ENCODE measurements at regions not wholly inside any gene's neighbourhood (a gene's known extent, or its start where the extent isn't known, plus 50 kb on each side); places are given as distances from the start of the nearest gene placed in this dataset.
"Not testable (repeated sequence)": the region's sequence is repeated elsewhere in the genome, so short reads cannot be mapped to it uniquely, and the experiment has no call there.

GRCh38 chr3:153919773-153920172 lies 201.4 kb upstream of the ARHGEF26 start:
- in situ Hi-C loops (cut with HindIII; ENCODE audit: low pct_unique_long_range_greater_than_20kb, low sequenced_read_pairs): no loop called here
- no peak for DNase-seq (ENCODE audit: low read depth)

GRCh38 chr3:153921826-153922225 lies 199.4 kb upstream of the ARHGEF26 start:
- no peak for DNase-seq (ENCODE audit: low read depth)

GRCh38 chr3:153925841-153926514 lies 195.2 kb upstream of the ARHGEF26 start:
- in situ Hi-C loops (cut with HindIII; ENCODE audit: low pct_unique_long_range_greater_than_20kb, low sequenced_read_pairs): no loop called here

More at GRCh38 chr3:153921826-153922225, 199.4 kb upstream of the ARHGEF26 start:
- in situ Hi-C loops (cut with HindIII; ENCODE audit: low pct_unique_long_range_greater_than_20kb, low sequenced_read_pairs): no loop called here

GRCh38 chr3:153927107-153927506 lies 194.1 kb upstream of the ARHGEF26 start:
- DNase-seq (ENCODE audit: low read depth): peak; percentile 18
- in situ Hi-C loops (cut with HindIII; ENCODE audit: low pct_unique_long_range_greater_than_20kb, low sequenced_read_pairs): no loop called here

More at GRCh38 chr3:153925841-153926514, 195.2 kb upstream of the ARHGEF26 start:
- no peak for DNase-seq (ENCODE audit: low read depth)

GRCh38 chr3:153928851-153929250 lies 192.3 kb upstream of the ARHGEF26 start:
- in situ Hi-C loops (cut with HindIII; ENCODE audit: low pct_unique_long_range_greater_than_20kb, low sequenced_read_pairs): no loop called here
- DNase-seq (ENCODE audit: low read depth): no peak

- in situ Hi-C loops (cut with HindIII; ENCODE audit: low pct_unique_long_range_greater_than_20kb, low sequenced_read_pairs); DNase-seq (ENCODE audit: low read depth): not testable (repeated sequence)
Measured at GRCh38 chr3:153933481-153933880, 187.7 kb upstream of the ARHGEF26 start.

- in situ Hi-C loops (cut with HindIII; ENCODE audit: low pct_unique_long_range_greater_than_20kb, low sequenced_read_pairs): no loop called here
- DNase-seq (ENCODE audit: low read depth): no peak
Measured at GRCh38 chr3:153944084-153944483, 177.1 kb upstream of the ARHGEF26 start.

- in situ Hi-C loops (cut with HindIII; ENCODE audit: low pct_unique_long_range_greater_than_20kb, low sequenced_read_pairs): no loop called here
Measured at GRCh38 chr3:153951276-153951675, 169.9 kb upstream of the ARHGEF26 start.

GRCh38 chr3:153952091-153952490 lies 169.1 kb upstream of the ARHGEF26 start:
- DNase-seq (ENCODE audit: low read depth): no peak
- in situ Hi-C loops (cut with HindIII; ENCODE audit: low pct_unique_long_range_greater_than_20kb, low sequenced_read_pairs): no loop called here

More at GRCh38 chr3:153951276-153951675, 169.9 kb upstream of the ARHGEF26 start:
- no peak for DNase-seq (ENCODE audit: low read depth)

GRCh38 chr3:153956613-153957012 lies 164.6 kb upstream of the ARHGEF26 start:
- in situ Hi-C loops (cut with HindIII; ENCODE audit: low pct_unique_long_range_greater_than_20kb, low sequenced_read_pairs): no loop called here
- no peak for DNase-seq (ENCODE audit: low read depth)

GRCh38 chr3:153957421-153957820 lies 163.8 kb upstream of the ARHGEF26 start:
- DNase-seq (ENCODE audit: low read depth): no peak
- in situ Hi-C loops (cut with HindIII; ENCODE audit: low pct_unique_long_range_greater_than_20kb, low sequenced_read_pairs): no loop called here

GRCh38 chr3:153958635-153959595 lies 162.3 kb upstream of the ARHGEF26 start:
- in situ Hi-C loops (cut with HindIII; ENCODE audit: low pct_unique_long_range_greater_than_20kb, low sequenced_read_pairs): no loop called here
- no peak for DNase-seq (ENCODE audit: low read depth)

- in situ Hi-C loops (cut with HindIII; ENCODE audit: low pct_unique_long_range_greater_than_20kb, low sequenced_read_pairs): no loop called here
- DNase-seq (ENCODE audit: low read depth): no peak
Measured at GRCh38 chr3:153960458-153961074, 160.6 kb upstream of the ARHGEF26 start.

- in situ Hi-C loops (cut with HindIII; ENCODE audit: low pct_unique_long_range_greater_than_20kb, low sequenced_read_pairs): no loop called here
- no peak for DNase-seq (ENCODE audit: low read depth)
Measured at GRCh38 chr3:153961494-153961893, 159.7 kb upstream of the ARHGEF26 start.

- no peak for DNase-seq (ENCODE audit: low read depth)
- in situ Hi-C loops (cut with HindIII; ENCODE audit: low pct_unique_long_range_greater_than_20kb, low sequenced_read_pairs): no loop called here
Measured at GRCh38 chr3:153963012-153963411, 158.2 kb upstream of the ARHGEF26 start.

- in situ Hi-C loops (cut with HindIII; ENCODE audit: low pct_unique_long_range_greater_than_20kb, low sequenced_read_pairs): no loop called here
- no peak for DNase-seq (ENCODE audit: low read depth)
Measured at GRCh38 chr3:153967260-153967659, 153.9 kb upstream of the ARHGEF26 start.

- in situ Hi-C loops (cut with HindIII; ENCODE audit: low pct_unique_long_range_greater_than_20kb, low sequenced_read_pairs): no loop called here
Measured at GRCh38 chr3:153970047-153970446, 151.1 kb upstream of the ARHGEF26 start.

GRCh38 chr3:153970741-153971347 lies 150.3 kb upstream of the ARHGEF26 start:
- DNase-seq (ENCODE audit: low read depth): peak; percentile 26
- in situ Hi-C loops (cut with HindIII; ENCODE audit: low pct_unique_long_range_greater_than_20kb, low sequenced_read_pairs): no loop called here

More at GRCh38 chr3:153970047-153970446, 151.1 kb upstream of the ARHGEF26 start:
- DNase-seq (ENCODE audit: low read depth): no peak

Measured in Caki2 (cell line).